ENCODE measurements at regions not wholly inside any gene's neighbourhood (a gene's known extent, or its start where the extent isn't known, plus 50 kb on each side); places are given as distances from the start of the nearest gene placed in this dataset.

DNA sequence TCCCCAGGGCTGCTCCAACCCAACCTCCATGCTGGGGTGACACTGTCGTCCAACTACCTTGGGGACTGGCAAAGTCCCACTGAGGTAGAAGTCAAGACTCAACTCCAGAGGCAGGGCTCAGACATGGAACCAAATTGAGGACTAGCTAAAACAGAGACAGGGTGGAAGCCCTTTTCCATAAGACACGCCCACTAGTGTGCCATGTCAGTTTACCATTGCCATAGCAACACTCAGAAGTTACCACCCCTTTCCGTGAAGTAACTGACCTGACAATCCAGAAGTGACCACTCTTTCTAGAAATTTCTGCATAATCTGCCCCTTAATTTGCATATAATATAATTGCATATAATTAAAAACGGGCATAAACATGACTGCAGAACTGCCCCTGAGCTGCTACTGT, 409.6 kb downstream of the MED13L start:
- TF ChIP-seq POLR2A (IDR thresholded peaks at IDR 0.05) (no peak), CTCF (IDR thresholded peaks at IDR 0.05) (no peak)
